HL-60 (cell line): ENCODE measurements at regions not wholly inside any gene's neighbourhood (a gene's known extent, or its start where the extent isn't known, plus 50 kb on each side); places are given as distances from the start of the nearest gene placed in this dataset.

Experiments used
- DNase-seq, 2 experiments: peaks; one replicate each; pipeline ENCODE4 v3.0.0-alpha.2; 2010 to 2020; ENCODE audit warnings: low read depth in 1 of 2, low spot score in 1 of 2
- H3K27ac ChIP-seq: fragments of 250-450 bp; sonication (Bioruptor Pico); replicated peaks from 2 replicates; pipeline ENCODE4 v1.5.1; 2020; ENCODE audit warnings: mild to moderate bottlenecking, moderate library complexity
- H3K27me3 ChIP-seq: fragments of 250-450 bp; sonication (Bioruptor Pico); 2 replicates; pipeline ENCODE4 v1.5.1; 2021; ENCODE audit warnings: mild to moderate bottlenecking, moderate library complexity; ENCODE audit not compliant: insufficient read depth, poor library complexity, severe bottlenecking
- H3K4me3 ChIP-seq: replicated peaks from 2 replicates; pipeline ENCODE4 v1.5.1; 2011; ENCODE audit warnings: mild to moderate bottlenecking, control low read depth, low read length; ENCODE audit not compliant: insufficient read depth
- CTCF ChIP-seq: IDR thresholded peaks from one replicate; pipeline ENCODE4 v1.5.1; 2011; ENCODE audit warnings: low read length, control low read depth, inconsistent platforms; ENCODE audit not compliant: insufficient read depth
- GABPA ChIP-seq: IDR thresholded peaks from 2 replicates; pipeline ENCODE4 v1.6.1; 2012; ENCODE audit warnings: low read depth
- POLR2AphosphoS5 ChIP-seq: IDR thresholded peaks from 2 replicates; pipeline ENCODE4 v1.6.1; 2012; ENCODE audit warnings: low read depth
- REST ChIP-seq: IDR thresholded peaks from 2 replicates; pipeline ENCODE4 v1.6.1; 2012; ENCODE audit warnings: low read depth; ENCODE audit not compliant: insufficient replicate concordance
- SPI1 ChIP-seq: IDR thresholded peaks from 2 replicates; pipeline ENCODE4 v1.6.1; 2012; ENCODE audit warnings: low read depth, mild to moderate bottlenecking, borderline replicate concordance

GRCh38 chr10:109261231-109261630, 662.1 kb downstream of the XPNPEP1 start:
- Histone ChIP-seq H3K27ac (no peak overlapping the region), H3K27me3 (no peaks in the 10 kb centered on the region), H3K4me3 (no peak overlapping the region)
- TF ChIP-seq REST (no peak), SPI1 (no peak), POLR2AphosphoS5 (no peak), GABPA (no peak), CTCF (no peak)
- DNase-seq: no peak

GRCh38 chr10:109259293-109259692, 664.0 kb downstream of the XPNPEP1 start:
- Histone ChIP-seq H3K27ac (no peak overlapping the region), H3K27me3 (no peaks in the 10 kb centered on the region), H3K4me3 (no peak overlapping the region)
- no peak for DNase-seq
- TF ChIP-seq SPI1 (no peak), GABPA (no peak), POLR2AphosphoS5 (no peak), CTCF (no peak), REST (no peak)

- no peaks in the 10 kb centered on the region for H3K27me3 ChIP-seq
- no peak overlapping the region for H3K27ac ChIP-seq
- no peak for DNase-seq
- TF ChIP-seq GABPA (no peak), CTCF (no peak), POLR2AphosphoS5 (no peak), REST (no peak), SPI1 (no peak)
- H3K4me3 ChIP-seq: no peak overlapping the region
Observed at GRCh38 chr10:109253306-109253705, 670.0 kb downstream of the XPNPEP1 start.
